ENCODE measurements at regions not wholly inside any gene's neighbourhood (a gene's known extent, or its start where the extent isn't known, plus 50 kb on each side); places are given as distances from the start of the nearest gene placed in this dataset.
"Not testable (repeated sequence)": the region's sequence is repeated elsewhere in the genome, so short reads cannot be mapped to it uniquely, and the experiment has no call there.

GRCh38 chr2:84309281-84309680, 149.8 kb downstream of the SUCLG1 start:
- no peak overlapping the region for H3K4me3 ChIP-seq
- no peaks in the 10 kb centered on the region for H3K36me3 ChIP-seq
- H3K27ac ChIP-seq (replicated peaks) = no peak overlapping the region
- peaks cover 17% of the 10 kb centered on the region for H3K9me3 ChIP-seq (replicated peaks)
- H3K4me1 ChIP-seq = no peaks in the 10 kb centered on the region
- intact Hi-C loops (cut with micrococcal nuclease) = loop anchor here (10.0 kb wide), 1 partner anchor 284 kb away; no protein-coding TSS in a partner anchor
- H3K27me3 ChIP-seq (ENCODE audit: low read depth) = peaks cover 13% of the 10 kb centered on the region
- DNase-seq = no peak
- no peak for TF ChIP-seq CTCF (IDR thresholded peaks at IDR 0.05; ENCODE audit: borderline replicate concordance)

- peaks cover 17% of the 10 kb centered on the region for H3K9me3 ChIP-seq (replicated peaks)
- no peaks in the 10 kb centered on the region for H3K36me3 ChIP-seq
- intact Hi-C loops (cut with micrococcal nuclease) = loop anchor here (10.0 kb wide), 1 partner anchor 282 kb away; no protein-coding TSS in a partner anchor
- no peak for DNase-seq
- H3K27ac ChIP-seq (replicated peaks) = no peak overlapping the region
- H3K4me3 ChIP-seq = no peak overlapping the region
- peaks cover 9% of the 10 kb centered on the region for H3K27me3 ChIP-seq (ENCODE audit: low read depth)
- no peak for TF ChIP-seq CTCF (IDR thresholded peaks at IDR 0.05; ENCODE audit: borderline replicate concordance)
- no peaks in the 10 kb centered on the region for H3K4me1 ChIP-seq
Observed at GRCh38 chr2:84306361-84306760, 152.7 kb downstream of the SUCLG1 start.

- H3K4me1 ChIP-seq = no peaks in the 10 kb centered on the region
- DNase-seq = no peak
- no peaks in the 10 kb centered on the region for H3K36me3 ChIP-seq
- no peak overlapping the region for H3K4me3 ChIP-seq
- H3K27ac ChIP-seq (replicated peaks) = no peak overlapping the region
- intact Hi-C loops (cut with micrococcal nuclease) = loop anchor here (10.0 kb wide), 1 partner anchor 278 kb away; no protein-coding TSS in a partner anchor
- peaks cover 2% of the 10 kb centered on the region for H3K27me3 ChIP-seq (ENCODE audit: low read depth)
- peaks cover 17% of the 10 kb centered on the region for H3K9me3 ChIP-seq (replicated peaks)
- peak; percentile 74 for TF ChIP-seq CTCF (IDR thresholded peaks at IDR 0.05; ENCODE audit: borderline replicate concordance)
Observed at GRCh38 chr2:84302513-84303412, 156.3 kb downstream of the SUCLG1 start.

- no peaks in the 10 kb centered on the region for H3K4me1 ChIP-seq
- H3K27me3 ChIP-seq (ENCODE audit: low read depth) = no peaks in the 10 kb centered on the region
- no peak for TF ChIP-seq CTCF (IDR thresholded peaks at IDR 0.05; ENCODE audit: borderline replicate concordance)
- H3K4me3 ChIP-seq = no peak overlapping the region
- intact Hi-C loops (cut with micrococcal nuclease) = loop anchor here (10.0 kb wide), 1 partner anchor 277 kb away; no protein-coding TSS in a partner anchor
- no peak overlapping the region for H3K27ac ChIP-seq (replicated peaks)
- no peaks in the 10 kb centered on the region for H3K36me3 ChIP-seq
- peaks cover 13% of the 10 kb centered on the region for H3K9me3 ChIP-seq (replicated peaks)
- DNase-seq = no peak
Observed at GRCh38 chr2:84301717-84302116, 157.4 kb downstream of the SUCLG1 start.

GRCh38 chr2:84300696-84301029, 158.4 kb downstream of the SUCLG1 start:
- DNase-seq = no peak
- Histone ChIP-seq H3K36me3 (no peaks in the 10 kb centered on the region), H3K4me3 (no peak overlapping the region), H3K27ac (replicated peaks) (no peak overlapping the region), H3K4me1 (no peaks in the 10 kb centered on the region), H3K27me3 (ENCODE audit: low read depth) (no peaks in the 10 kb centered on the region), H3K9me3 (replicated peaks) (peaks cover 2% of the 10 kb centered on the region)
- no peak for TF ChIP-seq CTCF (IDR thresholded peaks at IDR 0.05; ENCODE audit: borderline replicate concordance)
- intact Hi-C loops (cut with micrococcal nuclease) = loop anchor here (10.0 kb wide), 1 partner anchor 276 kb away; no protein-coding TSS in a partner anchor

- H3K9me3 ChIP-seq (replicated peaks); H3K36me3 ChIP-seq; DNase-seq; H3K4me3 ChIP-seq; H3K4me1 ChIP-seq; H3K27me3 ChIP-seq (ENCODE audit: low read depth); H3K27ac ChIP-seq (replicated peaks): not testable (repeated sequence)
- intact Hi-C loops (cut with micrococcal nuclease) = loop anchor here (10.0 kb wide), 1 partner anchor 275 kb away; no protein-coding TSS in a partner anchor
Observed at GRCh38 chr2:84300001-84300695, 158.9 kb downstream of the SUCLG1 start.

Data from left ventricle myocardium inferior (tissue), 1 donor.